ENCODE measurements at regions not wholly inside any gene's neighbourhood (a gene's known extent, or its start where the extent isn't known, plus 50 kb on each side); places are given as distances from the start of the nearest gene placed in this dataset.

- DNase-seq (ENCODE audit: low read depth), result no peak
These were observed 369.2 kb downstream of the TLE4 start for GRCh38 chr9:79940919-79941318.

GRCh38 chr9:79939819-79940218, 368.1 kb downstream of the TLE4 start:
- no peak for DNase-seq (ENCODE audit: low read depth)

- no peak for DNase-seq (ENCODE audit: low read depth)
These were observed 364.6 kb downstream of the TLE4 start for GRCh38 chr9:79936336-79936735.

- no peak for DNase-seq (ENCODE audit: low read depth)
These were observed 357.5 kb downstream of the TLE4 start for GRCh38 chr9:79929285-79929684.

- no peak for DNase-seq (ENCODE audit: low read depth)
These were observed 357.0 kb downstream of the TLE4 start for GRCh38 chr9:79928661-79929223.

GRCh38 chr9:79925326-79925725, 353.6 kb downstream of the TLE4 start:
- no peak for DNase-seq (ENCODE audit: low read depth)

- no peak for DNase-seq (ENCODE audit: low read depth)
These were observed 353.1 kb downstream of the TLE4 start for GRCh38 chr9:79924836-79925235.

- no peak for DNase-seq (ENCODE audit: low read depth)
These were observed 345.7 kb downstream of the TLE4 start for GRCh38 chr9:79917421-79917820.

GRCh38 chr9:79913867-79914266, 342.1 kb downstream of the TLE4 start:
- no peak for DNase-seq (ENCODE audit: low read depth)

- peak; percentile 7 for DNase-seq (ENCODE audit: low read depth)
These were observed 340.7 kb downstream of the TLE4 start for GRCh38 chr9:79912318-79913070.

- no peak for DNase-seq (ENCODE audit: low read depth)
These were observed 340.0 kb downstream of the TLE4 start for GRCh38 chr9:79911724-79912123.

- DNase-seq (ENCODE audit: low read depth), result no peak
These were observed 331.2 kb downstream of the TLE4 start for GRCh38 chr9:79902825-79903600.

- no peak for DNase-seq (ENCODE audit: low read depth)
These were observed 329.0 kb downstream of the TLE4 start for GRCh38 chr9:79900754-79901153.

- no peak for DNase-seq (ENCODE audit: low read depth)
These were observed 324.7 kb downstream of the TLE4 start for GRCh38 chr9:79896390-79896980.

GRCh38 chr9:79895232-79895631, 323.5 kb downstream of the TLE4 start:
- DNase-seq (ENCODE audit: low read depth), result no peak

- DNase-seq (ENCODE audit: low read depth), result no peak
These were observed 317.6 kb downstream of the TLE4 start for GRCh38 chr9:79889369-79889768.

GRCh38 chr9:79885093-79885857, 313.5 kb downstream of the TLE4 start:
- DNase-seq (ENCODE audit: low read depth), result no peak

GRCh38 chr9:79884546-79884945, 312.8 kb downstream of the TLE4 start:
- DNase-seq (ENCODE audit: low read depth), result no peak

GRCh38 chr9:79883073-79883645, 311.4 kb downstream of the TLE4 start:
- no peak for DNase-seq (ENCODE audit: low read depth)

GRCh38 chr9:79880626-79881025, 308.9 kb downstream of the TLE4 start:
- DNase-seq (ENCODE audit: low read depth), result no peak

GRCh38 chr9:79877943-79878602, 306.3 kb downstream of the TLE4 start:
- no peak for DNase-seq (ENCODE audit: low read depth)
